ENCODE measurements at regions not wholly inside any gene's neighbourhood (a gene's known extent, or its start where the extent isn't known, plus 50 kb on each side); places are given as distances from the start of the nearest gene placed in this dataset.

GRCh38 chr6:79384845-79385244, 150.4 kb upstream of the HMGN3 start (continued):
- TF ChIP-seq, protein P1, sequence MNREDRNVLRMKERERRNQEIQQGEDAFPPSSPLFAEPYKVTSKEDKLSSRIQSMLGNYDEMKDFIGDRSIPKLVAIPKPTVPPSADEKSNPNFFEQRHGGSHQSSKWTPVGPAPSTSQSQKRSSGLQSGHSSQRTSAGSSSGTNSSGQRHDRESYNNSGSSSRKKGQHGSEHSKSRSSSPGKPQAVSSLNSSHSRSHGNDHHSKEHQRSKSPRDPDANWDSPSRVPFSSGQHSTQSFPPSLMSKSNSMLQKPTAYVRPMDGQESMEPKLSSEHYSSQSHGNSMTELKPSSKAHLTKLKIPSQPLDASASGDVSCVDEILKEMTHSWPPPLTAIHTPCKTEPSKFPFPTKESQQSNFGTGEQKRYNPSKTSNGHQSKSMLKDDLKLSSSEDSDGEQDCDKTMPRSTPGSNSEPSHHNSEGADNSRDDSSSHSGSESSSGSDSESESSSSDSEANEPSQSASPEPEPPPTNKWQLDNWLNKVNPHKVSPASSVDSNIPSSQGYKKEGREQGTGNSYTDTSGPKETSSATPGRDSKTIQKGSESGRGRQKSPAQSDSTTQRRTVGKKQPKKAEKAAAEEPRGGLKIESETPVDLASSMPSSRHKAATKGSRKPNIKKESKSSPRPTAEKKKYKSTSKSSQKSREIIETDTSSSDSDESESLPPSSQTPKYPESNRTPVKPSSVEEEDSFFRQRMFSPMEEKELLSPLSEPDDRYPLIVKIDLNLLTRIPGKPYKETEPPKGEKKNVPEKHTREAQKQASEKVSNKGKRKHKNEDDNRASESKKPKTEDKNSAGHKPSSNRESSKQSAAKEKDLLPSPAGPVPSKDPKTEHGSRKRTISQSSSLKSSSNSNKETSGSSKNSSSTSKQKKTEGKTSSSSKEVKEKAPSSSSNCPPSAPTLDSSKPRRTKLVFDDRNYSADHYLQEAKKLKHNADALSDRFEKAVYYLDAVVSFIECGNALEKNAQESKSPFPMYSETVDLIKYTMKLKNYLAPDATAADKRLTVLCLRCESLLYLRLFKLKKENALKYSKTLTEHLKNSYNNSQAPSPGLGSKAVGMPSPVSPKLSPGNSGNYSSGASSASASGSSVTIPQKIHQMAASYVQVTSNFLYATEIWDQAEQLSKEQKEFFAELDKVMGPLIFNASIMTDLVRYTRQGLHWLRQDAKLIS (CRISPR knock-in tag; IDR thresholded peaks at IDR 0.05; ENCODE audit: borderline replicate concordance): no peak
- TF ChIP-seq NFATC4 (CRISPR knock-in tag; IDR thresholded peaks at IDR 0.05) (no peak), ZNF396 (CRISPR knock-in tag; IDR thresholded peaks at IDR 0.05; ENCODE audit: borderline replicate concordance) (no peak), ZNF219 (CRISPR knock-in tag; IDR thresholded peaks at IDR 0.05; ENCODE audit: borderline replicate concordance) (no peak), ZNF423 (CRISPR knock-in tag; IDR thresholded peaks at IDR 0.05) (no peak)

DNA sequence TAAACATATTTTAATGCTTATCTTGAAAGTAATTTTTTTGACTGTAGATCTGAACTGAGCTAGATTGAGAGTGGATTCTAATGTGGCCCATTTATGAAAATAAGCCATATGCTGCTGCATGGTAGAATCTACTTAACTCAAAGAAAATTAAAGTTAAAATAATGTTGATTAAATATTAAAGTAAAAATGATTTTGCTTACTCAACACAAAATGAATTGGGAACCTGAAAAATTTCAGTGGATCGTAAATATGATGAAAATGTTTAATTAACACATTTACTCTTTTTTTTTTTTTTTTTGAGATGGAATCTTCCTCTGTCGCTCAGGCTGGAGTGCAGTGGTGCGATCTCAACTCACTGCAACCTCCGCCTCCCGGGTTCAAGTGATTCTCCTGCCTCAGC, 144.5 kb upstream of the HMGN3 start:
- Mint-ChIP-seq H3K27ac (no peak overlapping the region), H3K9me3 (peaks cover 10% of the 10 kb centered on the region; the same call in 1 of the 2 replicates), H3K36me3 (no peaks in the 10 kb centered on the region), H3K4me1 (peaks cover 20% of the 10 kb centered on the region), H3K4me3 (no peak overlapping the region), H3K27me3 (ENCODE audit: low read depth) (no peaks in the 10 kb centered on the region)
- DNase-seq (ENCODE audit: low spot score): no peak
- no peak for ATAC-seq
- ChIA-PET POLR2A (no interaction called here), CTCF (no interaction called here)
- TF ChIP-seq, protein P2, sequence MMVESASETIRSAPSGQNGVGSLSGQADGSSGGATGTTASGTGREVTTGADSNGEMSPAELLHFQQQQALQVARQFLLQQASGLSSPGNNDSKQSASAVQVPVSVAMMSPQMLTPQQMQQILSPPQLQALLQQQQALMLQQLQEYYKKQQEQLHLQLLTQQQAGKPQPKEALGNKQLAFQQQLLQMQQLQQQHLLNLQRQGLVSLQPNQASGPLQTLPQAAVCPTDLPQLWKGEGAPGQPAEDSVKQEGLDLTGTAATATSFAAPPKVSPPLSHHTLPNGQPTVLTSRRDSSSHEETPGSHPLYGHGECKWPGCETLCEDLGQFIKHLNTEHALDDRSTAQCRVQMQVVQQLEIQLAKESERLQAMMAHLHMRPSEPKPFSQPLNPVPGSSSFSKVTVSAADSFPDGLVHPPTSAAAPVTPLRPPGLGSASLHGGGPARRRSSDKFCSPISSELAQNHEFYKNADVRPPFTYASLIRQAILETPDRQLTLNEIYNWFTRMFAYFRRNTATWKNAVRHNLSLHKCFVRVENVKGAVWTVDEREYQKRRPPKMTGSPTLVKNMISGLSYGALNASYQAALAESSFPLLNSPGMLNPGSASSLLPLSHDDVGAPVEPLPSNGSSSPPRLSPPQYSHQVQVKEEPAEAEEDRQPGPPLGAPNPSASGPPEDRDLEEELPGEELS (CRISPR knock-in tag; IDR thresholded peaks at IDR 0.05): no peak
- TF ChIP-seq, protein P3, sequence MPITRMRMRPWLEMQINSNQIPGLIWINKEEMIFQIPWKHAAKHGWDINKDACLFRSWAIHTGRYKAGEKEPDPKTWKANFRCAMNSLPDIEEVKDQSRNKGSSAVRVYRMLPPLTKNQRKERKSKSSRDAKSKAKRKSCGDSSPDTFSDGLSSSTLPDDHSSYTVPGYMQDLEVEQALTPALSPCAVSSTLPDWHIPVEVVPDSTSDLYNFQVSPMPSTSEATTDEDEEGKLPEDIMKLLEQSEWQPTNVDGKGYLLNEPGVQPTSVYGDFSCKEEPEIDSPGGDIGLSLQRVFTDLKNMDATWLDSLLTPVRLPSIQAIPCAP (CRISPR knock-in tag; IDR thresholded peaks at IDR 0.05): no peak
- no peak for TF ChIP-seq RORB (CRISPR knock-in tag; IDR thresholded peaks at IDR 0.05)
- TF ChIP-seq, protein P4, sequence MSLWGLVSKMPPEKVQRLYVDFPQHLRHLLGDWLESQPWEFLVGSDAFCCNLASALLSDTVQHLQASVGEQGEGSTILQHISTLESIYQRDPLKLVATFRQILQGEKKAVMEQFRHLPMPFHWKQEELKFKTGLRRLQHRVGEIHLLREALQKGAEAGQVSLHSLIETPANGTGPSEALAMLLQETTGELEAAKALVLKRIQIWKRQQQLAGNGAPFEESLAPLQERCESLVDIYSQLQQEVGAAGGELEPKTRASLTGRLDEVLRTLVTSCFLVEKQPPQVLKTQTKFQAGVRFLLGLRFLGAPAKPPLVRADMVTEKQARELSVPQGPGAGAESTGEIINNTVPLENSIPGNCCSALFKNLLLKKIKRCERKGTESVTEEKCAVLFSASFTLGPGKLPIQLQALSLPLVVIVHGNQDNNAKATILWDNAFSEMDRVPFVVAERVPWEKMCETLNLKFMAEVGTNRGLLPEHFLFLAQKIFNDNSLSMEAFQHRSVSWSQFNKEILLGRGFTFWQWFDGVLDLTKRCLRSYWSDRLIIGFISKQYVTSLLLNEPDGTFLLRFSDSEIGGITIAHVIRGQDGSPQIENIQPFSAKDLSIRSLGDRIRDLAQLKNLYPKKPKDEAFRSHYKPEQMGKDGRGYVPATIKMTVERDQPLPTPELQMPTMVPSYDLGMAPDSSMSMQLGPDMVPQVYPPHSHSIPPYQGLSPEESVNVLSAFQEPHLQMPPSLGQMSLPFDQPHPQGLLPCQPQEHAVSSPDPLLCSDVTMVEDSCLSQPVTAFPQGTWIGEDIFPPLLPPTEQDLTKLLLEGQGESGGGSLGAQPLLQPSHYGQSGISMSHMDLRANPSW (CRISPR knock-in tag; conservative IDR thresholded peaks at IDR 0.05; ENCODE audit: low read depth): no peak
- TF ChIP-seq, protein P5, sequence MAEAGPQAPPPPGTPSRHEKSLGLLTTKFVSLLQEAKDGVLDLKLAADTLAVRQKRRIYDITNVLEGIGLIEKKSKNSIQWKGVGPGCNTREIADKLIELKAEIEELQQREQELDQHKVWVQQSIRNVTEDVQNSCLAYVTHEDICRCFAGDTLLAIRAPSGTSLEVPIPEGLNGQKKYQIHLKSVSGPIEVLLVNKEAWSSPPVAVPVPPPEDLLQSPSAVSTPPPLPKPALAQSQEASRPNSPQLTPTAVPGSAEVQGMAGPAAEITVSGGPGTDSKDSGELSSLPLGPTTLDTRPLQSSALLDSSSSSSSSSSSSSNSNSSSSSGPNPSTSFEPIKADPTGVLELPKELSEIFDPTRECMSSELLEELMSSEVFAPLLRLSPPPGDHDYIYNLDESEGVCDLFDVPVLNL (CRISPR knock-in tag; IDR thresholded peaks at IDR 0.05; ENCODE audit: borderline replicate concordance, low read depth): no peak
- TF ChIP-seq GABPB1 (CRISPR knock-in tag; IDR thresholded peaks at IDR 0.05): no peak
- no peak for TF ChIP-seq NFYB (CRISPR knock-in tag; conservative IDR thresholded peaks at IDR 0.05; ENCODE audit: low read depth)
- TF ChIP-seq GRHL2 (CRISPR knock-in tag; IDR thresholded peaks at IDR 0.05; ENCODE audit: insufficient replicate concordance, severe bottlenecking): no peak
- no peak for TF ChIP-seq ZNF416 (CRISPR knock-in tag; IDR thresholded peaks at IDR 0.05)
- TF ChIP-seq, protein P6, sequence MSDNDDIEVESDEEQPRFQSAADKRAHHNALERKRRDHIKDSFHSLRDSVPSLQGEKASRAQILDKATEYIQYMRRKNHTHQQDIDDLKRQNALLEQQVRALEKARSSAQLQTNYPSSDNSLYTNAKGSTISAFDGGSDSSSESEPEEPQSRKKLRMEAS (CRISPR knock-in tag; IDR thresholded peaks at IDR 0.05): no peak
- TF ChIP-seq PRRX2 (CRISPR knock-in tag; IDR thresholded peaks at IDR 0.05): no peak
- TF ChIP-seq, protein P7, sequence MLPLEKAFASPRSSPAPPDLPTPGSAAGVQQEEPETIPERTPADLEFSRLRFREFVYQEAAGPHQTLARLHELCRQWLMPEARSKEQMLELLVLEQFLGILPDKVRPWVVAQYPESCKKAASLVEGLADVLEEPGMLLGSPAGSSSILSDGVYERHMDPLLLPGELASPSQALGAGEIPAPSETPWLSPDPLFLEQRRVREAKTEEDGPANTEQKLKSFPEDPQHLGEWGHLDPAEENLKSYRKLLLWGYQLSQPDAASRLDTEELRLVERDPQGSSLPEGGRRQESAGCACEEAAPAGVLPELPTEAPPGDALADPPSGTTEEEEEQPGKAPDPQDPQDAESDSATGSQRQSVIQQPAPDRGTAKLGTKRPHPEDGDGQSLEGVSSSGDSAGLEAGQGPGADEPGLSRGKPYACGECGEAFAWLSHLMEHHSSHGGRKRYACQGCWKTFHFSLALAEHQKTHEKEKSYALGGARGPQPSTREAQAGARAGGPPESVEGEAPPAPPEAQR (CRISPR knock-in tag; IDR thresholded peaks at IDR 0.05): no peak
- TF ChIP-seq NFATC4 (CRISPR knock-in tag; IDR thresholded peaks at IDR 0.05): no peak
- TF ChIP-seq, protein P8, sequence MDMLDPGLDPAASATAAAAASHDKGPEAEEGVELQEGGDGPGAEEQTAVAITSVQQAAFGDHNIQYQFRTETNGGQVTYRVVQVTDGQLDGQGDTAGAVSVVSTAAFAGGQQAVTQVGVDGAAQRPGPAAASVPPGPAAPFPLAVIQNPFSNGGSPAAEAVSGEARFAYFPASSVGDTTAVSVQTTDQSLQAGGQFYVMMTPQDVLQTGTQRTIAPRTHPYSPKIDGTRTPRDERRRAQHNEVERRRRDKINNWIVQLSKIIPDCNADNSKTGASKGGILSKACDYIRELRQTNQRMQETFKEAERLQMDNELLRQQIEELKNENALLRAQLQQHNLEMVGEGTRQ (CRISPR knock-in tag; IDR thresholded peaks at IDR 0.05): no peak
- no peak for TF ChIP-seq HMGA2 (CRISPR knock-in tag; IDR thresholded peaks at IDR 0.05)
- TF ChIP-seq TEAD4 (CRISPR knock-in tag; IDR thresholded peaks at IDR 0.05): no peak
- no peak for TF ChIP-seq FOXP1 (CRISPR knock-in tag; IDR thresholded peaks at IDR 0.05; ENCODE audit: borderline replicate concordance)
- TF ChIP-seq ELF4 (CRISPR knock-in tag; IDR thresholded peaks at IDR 0.05; ENCODE audit: low read depth): no peak
